ENCODE measurements at regions not wholly inside any gene's neighbourhood (a gene's known extent, or its start where the extent isn't known, plus 50 kb on each side); places are given as distances from the start of the nearest gene placed in this dataset.

- Histone ChIP-seq H3K4me3 (ENCODE audit: low read length, poor library complexity, severe bottlenecking) (no peak overlapping the region), H3K9me3 (ENCODE audit: insufficient read depth, low read depth, low read length) (no peaks in the 10 kb centered on the region), H3K9ac (ENCODE audit: low read depth, low read length, poor library complexity, severe bottlenecking) (no peak overlapping the region), H3K79me2 (ENCODE audit: insufficient read depth, low read length) (no peaks in the 10 kb centered on the region), H4K20me1 (ENCODE audit: insufficient read depth, low read length, poor library complexity, severe bottlenecking) (no peaks in the 10 kb centered on the region), H3K4me1 (ENCODE audit: insufficient read depth, low read length, poor library complexity, severe bottlenecking) (no peaks in the 10 kb centered on the region), H3K36me3 (ENCODE audit: insufficient read depth, low read length) (no peaks in the 10 kb centered on the region), H3K9me2 (replicated peaks; ENCODE audit: low read depth, low read length) (no peaks in the 10 kb centered on the region), H3K27me3 (ENCODE audit: insufficient read depth, low read length, poor library complexity, severe bottlenecking) (no peaks in the 10 kb centered on the region), H2AFZ (ENCODE audit: low read length) (no peak overlapping the region), H3F3A (ENCODE audit: low read depth) (no peaks in the 10 kb centered on the region), H3K4me2 (ENCODE audit: low read depth, low read length, poor library complexity, severe bottlenecking) (no peak overlapping the region)
- no peak for TF ChIP-seq EZH2phosphoT487 (IDR thresholded peaks at IDR 0.05; ENCODE audit: borderline replicate concordance)
- no peak for TF ChIP-seq CTCF (conservative IDR thresholded peaks at IDR 0.05; ENCODE audit: low read length)
These were observed 235.3 kb upstream of the MME start for GRCh38 chr3:154844863-154845262.

GRCh38 chr3:154843647-154844046 is 236.5 kb upstream of the MME start:
- no peaks in the 10 kb centered on the region for H3K36me3 ChIP-seq (ENCODE audit: insufficient read depth, low read length)
- no peak overlapping the region for H3K4me3 ChIP-seq (ENCODE audit: low read length, poor library complexity, severe bottlenecking)
- H3K79me2 ChIP-seq (ENCODE audit: insufficient read depth, low read length): no peaks in the 10 kb centered on the region
- no peaks in the 10 kb centered on the region for H4K20me1 ChIP-seq (ENCODE audit: insufficient read depth, low read length, poor library complexity, severe bottlenecking)
- no peaks in the 10 kb centered on the region for H3F3A ChIP-seq (ENCODE audit: low read depth)
- no peak overlapping the region for H2AFZ ChIP-seq (ENCODE audit: low read length)
- no peaks in the 10 kb centered on the region for H3K4me1 ChIP-seq (ENCODE audit: insufficient read depth, low read length, poor library complexity, severe bottlenecking)
- H3K4me2 ChIP-seq (ENCODE audit: low read depth, low read length, poor library complexity, severe bottlenecking): no peak overlapping the region
- no peaks in the 10 kb centered on the region for H3K9me3 ChIP-seq (ENCODE audit: insufficient read depth, low read depth, low read length)
- no peaks in the 10 kb centered on the region for H3K9me2 ChIP-seq (replicated peaks; ENCODE audit: low read depth, low read length)
- TF ChIP-seq CTCF (conservative IDR thresholded peaks at IDR 0.05; ENCODE audit: low read length) (no peak), EZH2phosphoT487 (IDR thresholded peaks at IDR 0.05; ENCODE audit: borderline replicate concordance) (no peak)
- no peaks in the 10 kb centered on the region for H3K27me3 ChIP-seq (ENCODE audit: insufficient read depth, low read length, poor library complexity, severe bottlenecking)
- no peak overlapping the region for H3K9ac ChIP-seq (ENCODE audit: low read depth, low read length, poor library complexity, severe bottlenecking)

- TF ChIP-seq CTCF (conservative IDR thresholded peaks at IDR 0.05; ENCODE audit: low read length) (no peak), EZH2phosphoT487 (IDR thresholded peaks at IDR 0.05; ENCODE audit: borderline replicate concordance) (no peak)
- no peaks in the 10 kb centered on the region for H3K27me3 ChIP-seq (ENCODE audit: insufficient read depth, low read length, poor library complexity, severe bottlenecking)
- no peaks in the 10 kb centered on the region for H3K4me1 ChIP-seq (ENCODE audit: insufficient read depth, low read length, poor library complexity, severe bottlenecking)
- H3F3A ChIP-seq (ENCODE audit: low read depth): no peaks in the 10 kb centered on the region
- H4K20me1 ChIP-seq (ENCODE audit: insufficient read depth, low read length, poor library complexity, severe bottlenecking): no peaks in the 10 kb centered on the region
- no peaks in the 10 kb centered on the region for H3K79me2 ChIP-seq (ENCODE audit: insufficient read depth, low read length)
- no peak overlapping the region for H3K4me2 ChIP-seq (ENCODE audit: low read depth, low read length, poor library complexity, severe bottlenecking)
- no peak overlapping the region for H2AFZ ChIP-seq (ENCODE audit: low read length)
- no peak overlapping the region for H3K4me3 ChIP-seq (ENCODE audit: low read length, poor library complexity, severe bottlenecking)
- H3K9ac ChIP-seq (ENCODE audit: low read depth, low read length, poor library complexity, severe bottlenecking): no peak overlapping the region
- no peaks in the 10 kb centered on the region for H3K9me3 ChIP-seq (ENCODE audit: insufficient read depth, low read depth, low read length)
- no peaks in the 10 kb centered on the region for H3K36me3 ChIP-seq (ENCODE audit: insufficient read depth, low read length)
- no peaks in the 10 kb centered on the region for H3K9me2 ChIP-seq (replicated peaks; ENCODE audit: low read depth, low read length)
These were observed 237.6 kb upstream of the MME start for GRCh38 chr3:154842536-154842935.
